ENCODE measurements at regions not wholly inside any gene's neighbourhood (a gene's known extent, or its start where the extent isn't known, plus 50 kb on each side); places are given as distances from the start of the nearest gene placed in this dataset.

DNA sequence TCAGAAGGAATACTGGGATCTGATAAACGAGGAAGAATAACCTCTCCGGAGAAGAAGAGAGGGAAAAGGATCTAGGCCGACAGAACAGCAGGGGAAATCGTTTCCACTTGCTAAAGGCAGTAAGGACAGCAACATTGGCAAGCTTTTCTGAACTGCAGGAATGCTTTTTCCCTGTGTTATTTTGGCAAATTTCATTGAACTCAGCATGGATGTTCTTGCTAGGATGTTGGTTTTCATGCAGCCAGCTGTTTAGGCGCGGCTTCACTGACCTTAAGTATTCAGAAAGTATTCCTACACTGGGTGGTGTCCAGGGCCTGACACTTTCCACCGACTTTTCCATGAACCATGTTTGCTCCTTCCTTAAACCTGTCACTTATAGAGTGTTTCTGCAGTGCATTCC lies 489.7 kb downstream of the CNTN3 start:
- no peak for DNase-seq

- no peak for DNase-seq
Observed at GRCh38 chr3:74122281-74122680, 492.2 kb downstream of the CNTN3 start.

GRCh38 chr3:74121761-74122160 lies 492.7 kb downstream of the CNTN3 start:
- DNase-seq: no peak

DNA sequence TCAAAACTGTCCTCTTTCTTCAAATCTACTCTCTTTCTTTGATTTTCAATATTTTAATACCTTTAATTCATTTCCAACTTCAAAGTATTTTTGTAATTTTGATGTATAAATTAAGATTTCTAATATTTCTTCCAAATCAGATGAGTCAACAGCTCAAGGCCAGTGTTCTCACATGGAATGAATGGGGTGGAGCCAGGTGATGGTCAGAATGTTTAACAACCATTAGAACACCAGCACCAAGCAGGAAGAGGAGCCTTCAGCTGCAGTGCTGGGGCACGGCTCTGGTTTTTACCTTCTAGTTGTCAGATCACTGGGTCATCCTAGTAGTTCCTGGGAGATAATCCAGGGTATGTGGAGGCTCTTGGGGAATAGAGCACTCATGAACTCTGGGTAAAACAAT lies 494.5 kb upstream of the PDZRN3 start:
- no peak for DNase-seq

DNA sequence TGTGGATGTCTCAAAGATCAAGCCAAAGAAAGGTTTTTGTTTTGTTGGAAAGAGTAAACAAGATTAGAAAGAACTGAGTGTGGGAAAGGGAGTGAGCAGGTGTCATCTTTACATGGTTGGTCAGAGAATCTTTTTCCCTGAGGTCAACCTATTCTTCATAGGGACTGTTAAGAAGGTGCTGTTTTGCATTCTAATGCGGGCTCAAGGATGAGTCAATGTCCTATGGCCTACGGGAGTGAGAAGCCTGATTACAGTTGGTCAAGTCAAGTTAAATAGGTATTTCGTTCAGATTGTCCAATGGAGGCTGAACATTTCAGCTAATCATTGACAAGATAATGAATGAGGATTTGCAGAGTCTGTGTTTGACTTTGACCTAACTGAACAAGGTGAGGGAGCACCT lies 491.2 kb upstream of the PDZRN3 start:
- no peak for DNase-seq

DNA sequence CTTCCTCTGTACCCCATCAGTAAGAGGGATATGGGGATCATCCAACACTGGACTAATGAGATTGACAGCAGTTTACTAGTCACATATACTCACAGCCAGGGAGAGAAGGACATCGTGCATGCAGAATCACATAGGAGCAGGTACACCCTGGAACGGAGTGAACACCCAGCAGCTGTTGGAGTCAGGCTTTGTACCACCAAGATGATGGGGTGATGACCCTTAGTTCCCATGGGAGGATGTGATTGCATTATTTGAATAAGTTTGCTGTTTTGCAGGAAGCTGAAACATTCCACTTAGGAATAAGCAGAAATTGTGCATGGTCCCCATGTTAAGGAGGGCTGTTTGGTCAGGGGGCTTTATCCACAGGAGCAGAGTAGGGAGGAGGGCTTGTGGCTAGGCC lies 482.7 kb upstream of the PDZRN3 start:
- DNase-seq: no peak

GRCh38 chr3:74106925-74107324 lies 482.2 kb upstream of the PDZRN3 start:
- no peak for DNase-seq

- DNase-seq: no peak
Observed at GRCh38 chr3:74091204-74091603, 466.5 kb upstream of the PDZRN3 start.

DNA sequence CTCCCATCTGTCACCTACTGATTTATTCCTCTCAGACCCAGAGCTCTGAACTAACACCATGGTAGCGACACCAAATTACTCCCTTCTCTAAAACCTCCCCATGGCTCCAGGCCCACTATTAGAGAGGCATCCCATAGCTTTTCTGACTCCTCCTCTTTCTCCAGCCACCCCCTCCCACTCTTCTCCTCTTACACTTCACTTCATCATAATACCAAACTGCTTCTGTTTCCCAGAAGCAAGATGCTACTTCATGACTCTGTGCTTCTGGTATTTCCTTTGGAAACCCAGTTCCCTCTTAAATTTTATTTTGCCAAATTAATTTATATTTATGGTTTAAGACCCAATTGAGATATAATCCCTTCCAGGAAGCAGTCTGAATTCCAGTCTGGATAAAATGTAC lies 465.1 kb upstream of the PDZRN3 start:
- DNase-seq: no peak

GRCh38 chr3:74080056-74080461 lies 455.3 kb upstream of the PDZRN3 start:
- DNase-seq: no peak

- DNase-seq: no peak
Observed at GRCh38 chr3:74075241-74075640, 450.5 kb upstream of the PDZRN3 start.

DNA sequence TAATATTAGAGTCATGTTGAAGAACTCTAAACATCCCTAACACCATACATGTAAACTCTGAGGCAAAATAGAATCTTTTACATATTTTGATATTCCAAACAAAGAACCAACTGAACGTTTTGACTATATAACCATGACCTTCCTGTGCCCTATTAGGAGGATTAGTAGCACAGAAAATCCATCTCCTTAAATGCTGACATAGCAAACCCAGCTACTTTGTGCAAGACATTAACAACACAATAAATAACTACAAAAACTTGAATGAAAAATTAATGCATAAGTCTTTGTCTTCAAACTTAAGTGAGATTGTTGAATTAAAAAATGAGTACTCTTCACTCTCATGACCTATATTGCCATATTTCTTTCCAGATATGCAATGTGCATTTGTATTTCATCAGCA lies 450.0 kb upstream of the PDZRN3 start:
- DNase-seq: no peak

GRCh38 chr3:74067296-74067695 lies 442.6 kb upstream of the PDZRN3 start:
- no peak for DNase-seq

DNA sequence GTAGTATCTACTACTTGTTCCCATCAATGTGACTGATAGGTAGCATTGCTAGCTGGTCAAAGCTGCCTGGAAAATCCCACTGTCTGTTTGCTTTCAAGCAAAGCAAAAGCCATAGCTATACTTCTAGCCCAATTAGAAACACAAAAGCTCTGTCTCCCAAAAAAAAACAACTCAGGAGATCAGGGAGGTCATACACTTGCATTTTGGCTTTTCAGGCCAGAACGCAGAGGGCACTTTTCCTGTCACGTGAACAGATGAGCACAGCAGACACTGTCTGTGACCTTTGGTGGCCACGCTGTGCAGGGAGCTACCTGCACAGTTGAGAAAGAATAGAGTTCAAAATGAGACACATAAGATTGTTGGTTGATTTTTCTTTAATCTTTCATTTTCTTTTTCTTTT lies 441.7 kb upstream of the PDZRN3 start:
- DNase-seq: no peak

DNA sequence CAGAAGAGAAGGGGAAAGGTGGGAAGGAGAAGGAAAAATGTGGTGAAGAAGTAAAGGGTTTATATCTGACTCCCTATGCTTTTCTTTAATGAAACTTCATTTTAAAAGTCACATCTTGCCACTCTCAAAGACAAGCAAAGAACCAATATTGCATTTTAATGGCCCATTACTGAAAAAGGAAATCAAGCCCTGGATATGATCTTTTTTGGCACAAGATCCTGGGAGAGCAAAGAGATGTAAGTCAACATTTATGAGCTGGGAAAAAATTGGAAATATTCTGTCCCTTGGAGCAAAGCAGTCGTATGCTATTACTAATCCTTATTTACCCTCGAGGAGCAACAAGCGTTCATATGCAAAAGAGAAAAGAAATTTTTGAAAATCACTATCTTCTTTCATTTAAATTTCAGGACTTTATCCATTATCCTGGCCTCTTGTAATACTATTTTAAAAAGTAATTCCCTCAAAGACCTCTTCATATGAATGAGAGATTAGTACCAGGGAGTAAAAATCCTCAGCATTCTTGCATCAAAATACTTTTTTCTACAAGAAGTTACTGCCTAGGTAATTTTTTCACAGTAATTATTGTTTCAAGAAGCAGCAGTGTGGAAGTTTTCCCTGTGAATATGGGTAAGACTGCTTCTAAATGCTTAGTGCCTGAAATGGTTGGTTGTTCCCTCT lies 435.3 kb upstream of the PDZRN3 start:
- no peak for DNase-seq

DNA sequence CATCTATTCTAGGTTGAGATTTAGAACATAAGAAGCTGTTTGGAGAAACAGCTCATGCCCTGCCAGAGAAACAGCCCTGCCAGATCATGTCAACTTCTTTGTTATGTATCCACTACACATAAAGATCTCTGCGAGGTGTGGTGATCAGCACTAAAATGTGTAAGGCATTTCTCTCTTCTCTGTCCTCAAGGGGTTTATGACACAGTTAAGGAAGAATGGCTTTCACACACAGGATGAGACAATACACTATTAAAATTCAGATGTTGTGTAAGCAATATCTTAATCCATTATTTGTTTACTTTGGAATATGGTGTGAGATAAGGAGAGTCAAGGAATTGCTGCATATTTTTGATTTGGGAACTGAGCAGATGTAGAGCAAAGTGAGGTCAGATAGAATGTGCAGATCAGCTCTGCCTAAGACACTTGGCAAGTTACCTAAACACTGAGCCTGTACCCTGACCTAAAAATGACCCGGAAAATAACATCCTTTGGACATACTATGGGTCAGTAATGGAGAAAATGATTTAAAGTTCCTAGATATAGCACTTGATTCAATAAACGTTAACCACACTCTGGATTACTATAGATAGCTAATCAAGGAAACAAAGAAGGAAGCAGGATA lies 434.7 kb upstream of the PDZRN3 start:
- no peak for DNase-seq

DNA sequence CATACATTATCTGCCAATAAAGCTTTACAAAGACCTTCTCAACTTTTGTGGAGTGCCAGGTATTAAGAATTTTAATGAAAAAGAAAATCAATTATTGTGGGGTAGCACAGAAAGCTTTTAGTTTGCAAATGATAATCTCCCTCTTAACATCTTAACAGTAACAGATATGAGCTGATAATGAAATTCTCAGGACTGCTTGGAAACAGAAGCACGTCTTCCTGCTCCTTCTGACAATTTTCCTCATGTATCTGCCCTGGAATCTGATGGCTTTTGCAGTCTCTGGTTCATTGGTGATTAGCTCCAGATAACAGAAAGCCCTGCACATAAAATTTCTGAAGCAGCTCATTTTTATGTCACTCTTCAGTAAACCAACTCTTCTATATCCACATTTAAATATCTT lies 432.4 kb upstream of the PDZRN3 start:
- no peak for DNase-seq

GRCh38 chr3:74055061-74055460 lies 430.3 kb upstream of the PDZRN3 start:
- DNase-seq: no peak

- no peak for DNase-seq
Observed at GRCh38 chr3:74054566-74054965, 429.8 kb upstream of the PDZRN3 start.

DNA sequence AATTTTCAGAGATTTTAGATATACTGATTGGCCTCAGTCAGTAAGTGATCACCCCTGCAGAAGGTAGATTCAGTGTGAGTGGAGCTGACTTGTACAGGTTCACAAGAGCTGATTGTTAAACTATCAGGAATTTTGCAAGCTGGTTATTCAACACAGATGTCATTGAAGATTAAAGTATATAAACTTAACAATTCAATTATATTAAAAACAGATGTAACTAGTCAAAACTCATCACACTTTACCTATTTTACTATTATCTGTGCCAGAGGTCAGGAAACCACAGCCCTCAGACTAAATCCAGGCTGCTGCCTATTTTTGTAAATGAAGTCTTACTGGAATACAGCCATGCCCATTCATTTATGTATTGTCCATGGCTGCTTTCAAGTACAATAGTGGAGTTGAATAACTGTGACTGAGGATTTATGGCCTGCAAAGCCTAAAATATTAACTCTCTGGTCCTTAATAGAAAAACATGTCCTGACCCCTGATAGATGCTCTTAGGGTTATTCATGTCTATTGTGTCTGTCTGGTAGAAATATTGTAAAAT lies 429.3 kb upstream of the PDZRN3 start:
- no peak for DNase-seq

DNA sequence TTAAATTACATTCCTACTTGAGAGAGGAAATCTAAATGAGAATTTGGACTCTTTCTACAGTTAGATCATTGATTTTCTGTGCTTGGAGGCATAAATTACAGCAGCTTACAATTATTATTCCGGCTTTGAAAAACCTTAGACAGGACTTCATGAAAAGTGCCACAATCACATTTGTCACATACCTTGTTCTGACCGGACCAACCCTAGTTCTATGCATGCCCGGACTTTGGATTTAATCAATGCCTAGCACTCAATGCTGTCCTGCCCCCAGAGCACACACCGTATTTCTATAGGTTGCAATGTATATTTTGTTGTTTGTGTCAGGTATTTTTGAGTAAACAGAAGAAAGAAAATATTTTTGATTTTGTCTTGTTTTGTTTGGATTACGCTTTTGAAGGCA lies 424.7 kb upstream of the PDZRN3 start:
- no peak for DNase-seq

- DNase-seq: no peak
Observed at GRCh38 chr3:74048699-74049098, 424.0 kb upstream of the PDZRN3 start.

DNA sequence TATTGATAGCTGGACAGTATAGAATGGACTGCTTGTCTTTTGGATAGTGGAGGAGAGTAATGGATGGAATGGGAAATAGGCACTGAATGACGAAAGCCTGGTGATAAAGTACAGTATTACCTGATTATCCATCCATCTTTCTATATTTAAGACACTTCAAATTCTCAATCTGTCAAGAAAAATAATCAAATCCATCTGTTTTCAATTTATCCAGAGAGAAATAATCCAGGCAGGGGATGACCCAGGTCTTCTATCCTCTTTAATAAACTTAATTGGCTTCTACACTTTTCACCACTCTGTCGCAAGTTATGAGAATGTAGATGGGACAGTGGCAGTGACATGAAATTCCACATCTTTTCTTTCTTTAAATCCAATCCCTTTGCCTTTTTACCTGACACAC lies 420.3 kb upstream of the PDZRN3 start:
- no peak for DNase-seq

DNA sequence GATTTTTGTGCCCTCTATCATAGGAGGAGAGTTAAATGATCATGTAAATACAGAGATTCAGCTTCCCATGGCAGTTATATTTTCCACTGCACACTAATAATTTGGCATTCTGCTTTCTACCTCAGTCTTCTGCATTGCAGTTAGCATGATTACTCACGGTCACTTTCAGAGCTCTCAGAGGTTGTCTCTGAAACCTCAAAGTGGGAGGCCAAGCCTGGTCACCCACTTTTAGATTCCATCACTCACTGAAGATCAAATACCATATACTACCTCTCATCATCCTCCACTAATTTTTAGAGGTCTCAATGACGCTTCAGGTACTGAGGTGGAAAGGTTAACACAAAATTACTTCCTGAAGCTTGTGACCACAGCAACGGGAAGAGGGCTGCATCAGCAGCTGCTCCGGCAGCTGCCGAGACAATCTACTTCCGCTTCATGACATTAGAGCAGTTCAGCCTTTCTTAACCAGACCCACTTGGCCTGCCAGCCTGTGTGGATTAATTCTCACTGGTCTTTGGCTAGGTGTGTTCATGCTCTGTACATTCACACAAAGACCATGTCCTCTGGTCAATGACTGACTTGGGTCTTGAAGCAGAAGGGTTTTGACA lies 416.4 kb upstream of the PDZRN3 start:
- DNase-seq: no peak

Data from cerebellar nuclear complex (tissue), 1 donor.